ENCODE measurements at regions not wholly inside any gene's neighbourhood (a gene's known extent, or its start where the extent isn't known, plus 50 kb on each side); places are given as distances from the start of the nearest gene placed in this dataset.

GRCh38 chr3:5072100-5072816 is 49.8 kb upstream of the ARL8B start:
- Histone ChIP-seq H2AFZ (ENCODE audit: low read length) (no peak overlapping the region), H3K4me1 (ENCODE audit: insufficient read depth, low read length) (no peaks in the 10 kb centered on the region), H3K4me2 (ENCODE audit: insufficient read depth, insufficient read length, low read length) (no peak overlapping the region), H2BK20ac (ENCODE audit: low read depth, low read length, poor library complexity, severe bottlenecking) (no peak overlapping the region), H3K23ac (ENCODE audit: insufficient read length, low read depth, low read length) (no peak overlapping the region), H3K4ac (ENCODE audit: low read depth, low read length) (no peak overlapping the region), H3K79me2 (ENCODE audit: insufficient read depth, low read length) (no peaks in the 10 kb centered on the region), H4K8ac (replicated peaks; ENCODE audit: insufficient read length, low read depth, low read length) (no peak overlapping the region), H3K9ac (ENCODE audit: extremely low read depth, insufficient read length, low read length) (no peak overlapping the region), H4K20me1 (ENCODE audit: control insufficient read depth, insufficient read depth, insufficient read length) (no peaks in the 10 kb centered on the region), H3K56ac (ENCODE audit: insufficient read length, low read depth, low read length) (no peak overlapping the region), H3K27me3 (ENCODE audit: insufficient read depth, low read length) (no peaks in the 10 kb centered on the region), H2BK15ac (ENCODE audit: low read depth, low read length) (no peak overlapping the region), H4K5ac (ENCODE audit: insufficient read length, low read depth, low read length) (no peak overlapping the region), H4K91ac (ENCODE audit: insufficient read length, low read depth, low read length) (no peak overlapping the region), H3K18ac (ENCODE audit: insufficient read length, low read depth, low read length) (no peak overlapping the region), H3K79me1 (ENCODE audit: insufficient read depth, low read depth, low read length, poor library complexity, severe bottlenecking) (no peaks in the 10 kb centered on the region), H3K23me2 (ENCODE audit: insufficient read length, low read depth, low read length, poor library complexity, severe bottlenecking) (no peaks in the 10 kb centered on the region), H2BK12ac (ENCODE audit: insufficient read length, low read depth, low read length) (no peak overlapping the region), H2AK5ac (ENCODE audit: insufficient read length, low read length) (no peak overlapping the region), H3K14ac (ENCODE audit: insufficient read depth, low read length) (no peak overlapping the region), H3K9me3 (ENCODE audit: control insufficient read depth, low read depth, low read length) (no peaks in the 10 kb centered on the region), H2BK5ac (ENCODE audit: insufficient read length, low read length) (no peak overlapping the region), H3T11ph (ENCODE audit: low read length) (no peak overlapping the region), H2BK120ac (ENCODE audit: low read depth, low read length, poor library complexity, severe bottlenecking) (no peak overlapping the region), H3K27ac (ENCODE audit: insufficient read length, low read depth, low read length) (no peak overlapping the region)
- H3K36me3 Mint-ChIP-seq (ENCODE audit: insufficient read depth in 1 of 3, low read depth in 3 of 3) = no peaks in the 10 kb centered on the region
- peaks cover 5% of the 10 kb centered on the region for H3K27me3 Mint-ChIP-seq (ENCODE audit: low read depth)
- H3K9me3 Mint-ChIP-seq = no peaks in the 10 kb centered on the region
- no peak overlapping the region for H3K4me3 Mint-ChIP-seq
- no CpG with 5 or more reads among the region's 4 CpGs for WGBS (ENCODE audit: extremely low coverage, insufficient read length, low lambda C conversion rate)
- no peak for TF ChIP-seq CTCF (conservative IDR thresholded peaks at IDR 0.05)
- no peaks in the 10 kb centered on the region for H3K4me1 Mint-ChIP-seq
- DNase-seq = no peak
- H3K27ac Mint-ChIP-seq = no peak overlapping the region
